GM23338 (cell line): ENCODE measurements at regions not wholly inside any gene's neighbourhood (a gene's known extent, or its start where the extent isn't known, plus 50 kb on each side); places are given as distances from the start of the nearest gene placed in this dataset.

Source experiments
- ATAC-seq: fragments of 200-7000 bp; cut with Tn5 transposase; 3 replicates; pipeline ENCODE4 v1.9.1; 2020
- DNase-seq: peaks from one replicate; pipeline ENCODE4 v3.0.0-alpha.2; 2015; ENCODE audit warnings: low spot score
- H2AFZ ChIP-seq: fragments of 200-600 bp; sonication (generic); 2 replicates; pipeline ENCODE4 v1.8.0; 2016; ENCODE audit warnings: antibody characterized with exemption, mild to moderate bottlenecking, moderate library complexity
- H3F3A ChIP-seq: fragments of 200-600 bp; sonication (generic); replicated peaks from 2 replicates; pipeline ENCODE4 v1.8.0; 2017; ENCODE audit warnings: antibody characterized with exemption, mixed run types, low read depth
- H3K27ac ChIP-seq: fragments of 200-600 bp; sonication (generic); 2 replicates; pipeline ENCODE4 v1.6.1; 2016; ENCODE audit warnings: low read depth
- H3K27me3 ChIP-seq: fragments of 200-600 bp; sonication (generic); 2 replicates; pipeline ENCODE4 v1.8.0; 2016; ENCODE audit warnings: mild to moderate bottlenecking, mixed run types, moderate library complexity; ENCODE audit not compliant: insufficient read depth
- H3K36me3 ChIP-seq: fragments of 200-600 bp; sonication (generic); 2 replicates; pipeline ENCODE4 v1.8.0; 2016; ENCODE audit warnings: mild to moderate bottlenecking; ENCODE audit not compliant: insufficient read depth
- H3K4me1 ChIP-seq: fragments of 200-600 bp; sonication (generic); 2 replicates; pipeline ENCODE4 v1.8.0; 2016; ENCODE audit warnings: mild to moderate bottlenecking, moderate library complexity; ENCODE audit not compliant: insufficient read depth
- H3K4me2 ChIP-seq: fragments of 200-600 bp; sonication (generic); 2 replicates; pipeline ENCODE4 v1.7.1; 2017; ENCODE audit warnings: mixed run types
- H3K4me3 ChIP-seq: fragments of 200-600 bp; sonication (generic); 2 replicates; pipeline ENCODE4 v1.6.1; 2016; ENCODE audit warnings: mixed run types
- H3K79me2 ChIP-seq: fragments of 200-600 bp; sonication (generic); replicated peaks from 2 replicates; pipeline ENCODE4 v1.8.0; 2017; ENCODE audit warnings: mild to moderate bottlenecking; ENCODE audit not compliant: insufficient read depth
- H3K9me2 ChIP-seq: fragments of 200-600 bp; sonication (generic); 2 replicates; pipeline ENCODE4 v1.8.0; 2017; ENCODE audit not compliant: insufficient read depth
- H4K20me1 ChIP-seq: fragments of 200-600 bp; sonication (generic); replicated peaks from 2 replicates; pipeline ENCODE4 v1.8.0; 2017; ENCODE audit warnings: mild to moderate bottlenecking; ENCODE audit not compliant: insufficient read depth
- H3K27ac Mint-ChIP-seq: 2 replicates; pipeline ENCODE4 v1.8.0; 2020; ENCODE audit warnings: inconsistent platforms, mild to moderate bottlenecking, moderate library complexity, mixed read lengths
- H3K27me3 Mint-ChIP-seq: 3 replicates; pipeline ENCODE4 v1.8.0; 2022; ENCODE audit warnings: low read depth, mild to moderate bottlenecking, moderate library complexity, mixed read lengths, inconsistent platforms; ENCODE audit not compliant: insufficient read depth, poor library complexity
- H3K36me3 Mint-ChIP-seq: 3 replicates; pipeline ENCODE4 v1.8.0; 2021; ENCODE audit warnings: low read depth, mild to moderate bottlenecking, inconsistent platforms, moderate library complexity, mixed read lengths
- H3K4me1 Mint-ChIP-seq: 3 replicates; pipeline ENCODE4 v1.8.0; 2020; ENCODE audit warnings: mild to moderate bottlenecking, inconsistent platforms, mixed read lengths
- H3K4me3 Mint-ChIP-seq: 3 replicates; pipeline ENCODE4 v1.8.0; 2021; ENCODE audit warnings: moderate library complexity, mild to moderate bottlenecking, inconsistent platforms, mixed read lengths
- H3K9me3 Mint-ChIP-seq: 3 replicates; pipeline ENCODE4 v1.8.0; 2020; ENCODE audit warnings: moderate library complexity, mild to moderate bottlenecking, inconsistent platforms, mixed read lengths
- EZH2 ChIP-seq: fragments of 200-600 bp; sonication (generic); IDR thresholded peaks from one replicate; pipeline ENCODE4 v1.8.0; 2017; ENCODE audit warnings: antibody characterized with exemption, mild to moderate bottlenecking, low read depth; ENCODE audit not compliant: unreplicated experiment
- JUNB ChIP-seq: IDR thresholded peaks from one replicate; pipeline ENCODE4 v1.6.1; 2016; ENCODE audit warnings: antibody characterized with exemption; ENCODE audit not compliant: unreplicated experiment
- NANOG ChIP-seq: IDR thresholded peaks from 2 replicates; pipeline ENCODE4 v1.6.1; 2016; ENCODE audit warnings: antibody characterized with exemption, borderline replicate concordance
- POLR2AphosphoS5 ChIP-seq: IDR thresholded peaks from 2 replicates; pipeline ENCODE4 v1.6.1; 2016; ENCODE audit warnings: antibody characterized with exemption, low read depth
- ZNF114 ChIP-seq: fragments of 250-450 bp; sonication (Bioruptor Pico); IDR thresholded peaks from 2 replicates; pipeline ENCODE4 v1.5.0; 2020; ENCODE audit warnings: mild to moderate bottlenecking, moderate library complexity
- ZNF462 ChIP-seq: fragments of 250-450 bp; sonication (Bioruptor Pico); IDR thresholded peaks from 2 replicates; pipeline ENCODE4 v1.5.0; 2020; ENCODE audit warnings: mild to moderate bottlenecking, moderate library complexity
- TF ChIP-seq, protein P1 (sequence below), 2 experiments: fragments of 200-600 bp in 1 of 2; sonication (generic) in 1 of 2; conservative IDR thresholded peaks; 2 replicates each; pipeline versions ENCODE4 v1.5.1 to v1.6.1; 2016 to 2017; ENCODE audit warnings: antibody characterized with exemption in 2 of 2, low read depth in 2 of 2, mild to moderate bottlenecking in 2 of 2, moderate library complexity in 1 of 2

GRCh38 chr14:31933716-31934115, 143.4 kb upstream of the ARHGAP5 start:
- H3K27ac ChIP-seq = no peak overlapping the region
- peak; percentile 42 for ATAC-seq
- no peak overlapping the region for H3K27ac Mint-ChIP-seq

DNA sequence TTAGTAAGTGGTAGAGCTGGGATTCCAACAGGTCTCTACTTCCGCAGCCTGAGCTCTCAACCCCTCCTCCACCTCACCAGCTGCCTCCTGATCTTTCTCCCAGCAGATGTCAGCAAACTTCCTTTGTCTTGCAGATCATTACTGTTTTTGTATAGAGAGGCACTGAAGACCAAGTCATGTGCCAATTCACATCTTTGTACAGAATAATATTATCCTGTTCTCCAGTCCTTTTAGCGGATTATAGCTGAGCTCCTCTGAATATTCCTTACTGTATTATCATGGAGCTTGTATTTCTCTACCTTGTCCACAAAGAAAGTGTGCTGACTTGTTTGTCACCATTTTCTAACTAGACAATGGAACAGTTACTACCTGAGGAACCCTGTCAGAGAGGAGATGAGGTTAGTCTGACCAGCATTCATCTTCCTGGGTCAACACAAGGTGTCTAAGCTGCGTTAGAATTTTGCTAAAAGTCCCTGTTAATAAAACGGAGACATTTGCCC, 142.3 kb upstream of the ARHGAP5 start:
- Histone ChIP-seq H3K27ac (no peak overlapping the region), H3K4me1 (peaks cover 17% of the 10 kb centered on the region), H3K36me3 (no peaks in the 10 kb centered on the region), H2AFZ (no peak overlapping the region), H3F3A (no peaks in the 10 kb centered on the region), H3K79me2 (no peaks in the 10 kb centered on the region), H3K27me3 (no peaks in the 10 kb centered on the region), H3K4me2 (peak overlapping the region; percentile 44), H3K9me2 (no peaks in the 10 kb centered on the region; the same call in 1 of the 2 replicates), H3K4me3 (peak overlapping the region; percentile 17), H4K20me1 (no peaks in the 10 kb centered on the region)
- peak; percentile 93 for ATAC-seq
- H3K4me3 Mint-ChIP-seq = peak overlapping the region; percentile 45
- TF ChIP-seq POLR2AphosphoS5 (peak; percentile 39; the same call in 1 of the 2 replicates), JUNB (no peak), NANOG (peak; percentile 80; the same call in 1 of the 2 replicates), ZNF462 (peak; percentile 68; the same call in 1 of the 2 replicates)
- TF ChIP-seq, protein P1, sequence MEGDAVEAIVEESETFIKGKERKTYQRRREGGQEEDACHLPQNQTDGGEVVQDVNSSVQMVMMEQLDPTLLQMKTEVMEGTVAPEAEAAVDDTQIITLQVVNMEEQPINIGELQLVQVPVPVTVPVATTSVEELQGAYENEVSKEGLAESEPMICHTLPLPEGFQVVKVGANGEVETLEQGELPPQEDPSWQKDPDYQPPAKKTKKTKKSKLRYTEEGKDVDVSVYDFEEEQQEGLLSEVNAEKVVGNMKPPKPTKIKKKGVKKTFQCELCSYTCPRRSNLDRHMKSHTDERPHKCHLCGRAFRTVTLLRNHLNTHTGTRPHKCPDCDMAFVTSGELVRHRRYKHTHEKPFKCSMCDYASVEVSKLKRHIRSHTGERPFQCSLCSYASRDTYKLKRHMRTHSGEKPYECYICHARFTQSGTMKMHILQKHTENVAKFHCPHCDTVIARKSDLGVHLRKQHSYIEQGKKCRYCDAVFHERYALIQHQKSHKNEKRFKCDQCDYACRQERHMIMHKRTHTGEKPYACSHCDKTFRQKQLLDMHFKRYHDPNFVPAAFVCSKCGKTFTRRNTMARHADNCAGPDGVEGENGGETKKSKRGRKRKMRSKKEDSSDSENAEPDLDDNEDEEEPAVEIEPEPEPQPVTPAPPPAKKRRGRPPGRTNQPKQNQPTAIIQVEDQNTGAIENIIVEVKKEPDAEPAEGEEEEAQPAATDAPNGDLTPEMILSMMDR (conservative IDR thresholded peaks at IDR 0.05; ENCODE audit: low read depth in 2 of 2) = peak in 1 of 2 experiments; percentile 48; a peak in 2 of 4 replicates
- no peaks in the 10 kb centered on the region for H3K36me3 Mint-ChIP-seq
- H3K4me1 Mint-ChIP-seq = peaks cover 35% of the 10 kb centered on the region
- H3K27ac Mint-ChIP-seq = no peak overlapping the region
- no peaks in the 10 kb centered on the region for H3K27me3 Mint-ChIP-seq
- no peaks in the 10 kb centered on the region for H3K9me3 Mint-ChIP-seq
- peak; percentile 85 for DNase-seq

More at GRCh38 chr14:31933716-31934115, 143.4 kb upstream of the ARHGAP5 start:
- Histone ChIP-seq H3K4me3 (0 out of 2 replicates have a peak overlapping the region, but pooled peaks have one; percentile 17), H3K4me1 (peaks cover 17% of the 10 kb centered on the region), H3K79me2 (no peaks in the 10 kb centered on the region), H2AFZ (no peak overlapping the region), H3F3A (no peaks in the 10 kb centered on the region), H3K27me3 (no peaks in the 10 kb centered on the region), H4K20me1 (no peaks in the 10 kb centered on the region), H3K4me2 (peak overlapping the region; percentile 44), H3K36me3 (no peaks in the 10 kb centered on the region), H3K9me2 (no peaks in the 10 kb centered on the region)
- H3K4me3 Mint-ChIP-seq = no peak overlapping the region
- TF ChIP-seq EZH2 (no peak), NANOG (peak; percentile 68), ZNF114 (no peak), POLR2AphosphoS5 (no peak)
- DNase-seq = peak; percentile 60
- H3K27me3 Mint-ChIP-seq = no peaks in the 10 kb centered on the region
- no peaks in the 10 kb centered on the region for H3K36me3 Mint-ChIP-seq
- H3K4me1 Mint-ChIP-seq = peaks cover 35% of the 10 kb centered on the region
- H3K9me3 Mint-ChIP-seq = no peaks in the 10 kb centered on the region
